Loucy (cell line): ENCODE measurements at regions not wholly inside any gene's neighbourhood (a gene's known extent, or its start where the extent isn't known, plus 50 kb on each side); places are given as distances from the start of the nearest gene placed in this dataset.

Experiments
- H2AFZ ChIP-seq: fragments of 200-600 bp; sonication (generic); 2 replicates; pipeline ENCODE4 v1.6.0; 2016; ENCODE audit warnings: antibody characterized with exemption, mild to moderate bottlenecking, low read length, moderate library complexity
- H3F3A ChIP-seq: fragments of 200-600 bp; 2 replicates; pipeline ENCODE4 v1.6.0; 2016; ENCODE audit warnings: antibody characterized with exemption, low read depth, mild to moderate bottlenecking
- H3K27me3 ChIP-seq: fragments of 200-600 bp; sonication (generic); 2 replicates; pipeline ENCODE4 v1.6.1; 2014; ENCODE audit warnings: low read length, mild to moderate bottlenecking; ENCODE audit not compliant: insufficient read depth, poor library complexity, severe bottlenecking
- H3K36me3 ChIP-seq: fragments of 200-600 bp; sonication (generic); 2 replicates; pipeline ENCODE4 v1.6.1; 2016; ENCODE audit warnings: low read length; ENCODE audit not compliant: insufficient read depth
- H3K4me1 ChIP-seq: fragments of 200-600 bp; sonication (generic); 2 replicates; pipeline ENCODE4 v1.5.1; 2014; ENCODE audit warnings: low read length, mild to moderate bottlenecking; ENCODE audit not compliant: insufficient read depth, poor library complexity, severe bottlenecking
- H3K4me2 ChIP-seq: fragments of 200-600 bp; sonication (generic); 2 replicates; pipeline ENCODE4 v1.6.0; 2014; ENCODE audit warnings: antibody characterized with exemption, low read length, low read depth, mild to moderate bottlenecking; ENCODE audit not compliant: poor library complexity, severe bottlenecking
- H3K4me3 ChIP-seq: fragments of 200-600 bp; sonication (generic); 2 replicates; pipeline ENCODE4 v1.5.1; 2014; ENCODE audit warnings: low read length, mild to moderate bottlenecking, mixed read lengths; ENCODE audit not compliant: poor library complexity, severe bottlenecking
- H3K79me2 ChIP-seq: fragments of 200-600 bp; sonication (generic); 2 replicates; pipeline ENCODE4 v1.6.1; 2014; ENCODE audit warnings: low read length; ENCODE audit not compliant: insufficient read depth
- H3K9ac ChIP-seq: fragments of 200-600 bp; sonication (generic); 2 replicates; pipeline ENCODE4 v1.6.0; 2014; ENCODE audit warnings: mild to moderate bottlenecking, low read depth, low read length, moderate library complexity; ENCODE audit not compliant: poor library complexity, severe bottlenecking
- H3K9me2 ChIP-seq: fragments of 200-600 bp; sonication (generic); replicated peaks from 2 replicates; pipeline ENCODE4 v1.6.1; 2016; ENCODE audit warnings: low read depth, low read length, mixed read lengths
- H3K9me3 ChIP-seq: fragments of 200-600 bp; sonication (generic); 2 replicates; pipeline ENCODE4 v1.6.1; 2014; ENCODE audit warnings: mild to moderate bottlenecking, antibody characterized with exemption, low read length, low read depth; ENCODE audit not compliant: insufficient read depth
- H4K20me1 ChIP-seq: fragments of 200-600 bp; sonication (generic); 2 replicates; pipeline ENCODE4 v1.6.0; 2014; ENCODE audit warnings: antibody characterized with exemption, low read length, mild to moderate bottlenecking; ENCODE audit not compliant: insufficient read depth, poor library complexity, severe bottlenecking
- CTCF ChIP-seq: fragments of 200-600 bp; sonication (generic); conservative IDR thresholded peaks from 2 replicates; pipeline ENCODE4 v1.5.1; 2014; ENCODE audit warnings: mild to moderate bottlenecking, antibody characterized with exemption, low read length
- EZH2phosphoT487 ChIP-seq: fragments of 200-600 bp; IDR thresholded peaks from 2 replicates; pipeline ENCODE4 v1.6.1; 2018; ENCODE audit warnings: antibody characterized with exemption, mild to moderate bottlenecking, moderate library complexity, borderline replicate concordance

- Histone ChIP-seq H3K4me1 (peaks cover 8% of the 10 kb centered on the region), H3K4me2 (no peak overlapping the region), H3K79me2 (no peaks in the 10 kb centered on the region), H3K9me2 (no peaks in the 10 kb centered on the region), H3K27me3 (no peaks in the 10 kb centered on the region), H2AFZ (no peak overlapping the region), H4K20me1 (no peaks in the 10 kb centered on the region), H3K9me3 (no peaks in the 10 kb centered on the region), H3K4me3 (no peak overlapping the region), H3F3A (no peaks in the 10 kb centered on the region), H3K36me3 (no peaks in the 10 kb centered on the region), H3K9ac (no peak overlapping the region)
- no peak for TF ChIP-seq EZH2phosphoT487
- TF ChIP-seq CTCF = peak; percentile 69
Observed at GRCh38 chr7:33836797-33837355, 68.5 kb upstream of the BMPER start.

GRCh38 chr7:33837356-33837851 is 67.9 kb upstream of the BMPER start:
- H3F3A ChIP-seq = no peaks in the 10 kb centered on the region
- peaks cover 8% of the 10 kb centered on the region for H3K4me1 ChIP-seq
- no peaks in the 10 kb centered on the region for H3K27me3 ChIP-seq
- H3K4me3 ChIP-seq = no peak overlapping the region
- H2AFZ ChIP-seq = no peak overlapping the region
- H3K36me3 ChIP-seq = no peaks in the 10 kb centered on the region
- H3K9ac ChIP-seq = no peak overlapping the region
- no peaks in the 10 kb centered on the region for H4K20me1 ChIP-seq
- H3K9me3 ChIP-seq = no peaks in the 10 kb centered on the region
- no peaks in the 10 kb centered on the region for H3K79me2 ChIP-seq
- H3K4me2 ChIP-seq = no peak overlapping the region
- H3K9me2 ChIP-seq = no peaks in the 10 kb centered on the region
- TF ChIP-seq EZH2phosphoT487 (no peak), CTCF (no peak)

- H3K79me2 ChIP-seq = no peaks in the 10 kb centered on the region
- H3K4me2 ChIP-seq = no peak overlapping the region
- no peak overlapping the region for H2AFZ ChIP-seq
Observed at GRCh38 chr7:33841031-33841430, 64.3 kb upstream of the BMPER start.

More at GRCh38 chr7:33841031-33841430, 64.3 kb upstream of the BMPER start:
- no peak overlapping the region for H3K9ac ChIP-seq
- H3K4me3 ChIP-seq = no peak overlapping the region
- no peaks in the 10 kb centered on the region for H3K9me2 ChIP-seq
- H3K4me1 ChIP-seq = no peaks in the 10 kb centered on the region
- TF ChIP-seq CTCF = no peak
- TF ChIP-seq EZH2phosphoT487 = no peak
- H3K9me3 ChIP-seq = no peaks in the 10 kb centered on the region
- no peaks in the 10 kb centered on the region for H3K27me3 ChIP-seq
- no peaks in the 10 kb centered on the region for H4K20me1 ChIP-seq
- H3K36me3 ChIP-seq = no peaks in the 10 kb centered on the region
- no peaks in the 10 kb centered on the region for H3F3A ChIP-seq
